Chondrocyte (in vitro differentiated cells): ENCODE measurements at regions not wholly inside any gene's neighbourhood (a gene's known extent, or its start where the extent isn't known, plus 50 kb on each side); places are given as distances from the start of the nearest gene placed in this dataset.

Experiments used
- DNase-seq: peaks from one replicate; pipeline ENCODE4 v3.0.0; 2021; ENCODE audit warnings: mixed read lengths, low spot score
- H3K27ac Mint-ChIP-seq: one replicate; pipeline ENCODE4 v1.8.0; 2021; ENCODE audit warnings: mild to moderate bottlenecking, moderate library complexity, mixed read lengths; ENCODE audit not compliant: unreplicated experiment
- H3K27me3 Mint-ChIP-seq: 2 replicates; pipeline ENCODE4 v1.8.0; 2021; ENCODE audit warnings: low read depth, mixed read lengths
- H3K36me3 Mint-ChIP-seq: 2 replicates; pipeline ENCODE4 v1.8.0; 2021; ENCODE audit warnings: low read depth, mixed read lengths
- H3K4me1 Mint-ChIP-seq: 2 replicates; pipeline ENCODE4 v1.8.0; 2021; ENCODE audit warnings: low read depth, mild to moderate bottlenecking, mixed read lengths
- H3K4me3 Mint-ChIP-seq: one replicate; pipeline ENCODE4 v1.8.0; 2021; ENCODE audit warnings: mild to moderate bottlenecking, moderate library complexity, mixed read lengths; ENCODE audit not compliant: unreplicated experiment
- H3K9me3 Mint-ChIP-seq: 2 replicates; pipeline ENCODE4 v1.8.0; 2021; ENCODE audit warnings: low read depth, mixed read lengths
- CTCF ChIP-seq: fragments of 200-600 bp; sonication (generic); IDR thresholded peaks from 2 replicates; pipeline ENCODE4 v1.5.0; 2021; ENCODE audit warnings: antibody characterized with exemption, mild to moderate bottlenecking, moderate library complexity

- Mint-ChIP-seq H3K27me3 (peaks cover 5% of the 10 kb centered on the region), H3K4me1 (no peaks in the 10 kb centered on the region), H3K9me3 (no peaks in the 10 kb centered on the region), H3K36me3 (no peaks in the 10 kb centered on the region), H3K4me3 (no peak overlapping the region), H3K27ac (no peak overlapping the region)
- DNase-seq, result no peak
- no peak for TF ChIP-seq CTCF
Measured at GRCh38 chr4:162221148-162221547, 57.3 kb upstream of the FSTL5 start.
